HUDEP-2 (cell line): ENCODE measurements at regions not wholly inside any gene's neighbourhood (a gene's known extent, or its start where the extent isn't known, plus 50 kb on each side); places are given as distances from the start of the nearest gene placed in this dataset.

Experiments
- DNase-seq, 76 experiments: peaks; one replicate each; lab custom pipeline; 2025; ENCODE audit not compliant: unreplicated experiment in 76 of 76; lab: John Stamatoyannopoulos, UW

GRCh38 chr18:76554547-76555222 lies 59.6 kb upstream of the ZNF516 start:
- DNase-seq = no peak

- DNase-seq = no peak
Observed at GRCh38 chr18:76553715-76554546, 58.9 kb upstream of the ZNF516 start.

- no peak for DNase-seq
Observed at GRCh38 chr18:76548541-76548940, 53.5 kb upstream of the ZNF516 start.

DNA sequence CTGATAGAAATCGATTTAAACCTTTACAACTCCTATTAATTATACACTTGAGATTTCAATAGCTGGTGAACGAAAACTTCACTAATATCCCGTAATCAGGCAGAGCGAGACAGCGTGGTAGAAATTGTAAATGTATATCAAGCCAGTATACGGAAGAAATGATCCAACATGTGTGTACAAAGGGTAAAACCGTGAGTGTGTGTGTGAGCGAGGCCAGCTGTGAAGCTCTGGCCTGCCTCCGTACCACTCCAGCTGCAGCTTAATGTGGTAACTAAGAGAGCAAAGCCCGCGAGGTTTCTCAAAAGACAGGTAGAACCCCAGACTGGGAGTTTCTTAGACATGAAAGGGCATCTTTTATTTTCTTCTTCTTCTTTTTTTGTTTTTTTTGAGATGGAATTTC lies 52.3 kb upstream of the ZNF516 start:
- DNase-seq = no peak

DNA sequence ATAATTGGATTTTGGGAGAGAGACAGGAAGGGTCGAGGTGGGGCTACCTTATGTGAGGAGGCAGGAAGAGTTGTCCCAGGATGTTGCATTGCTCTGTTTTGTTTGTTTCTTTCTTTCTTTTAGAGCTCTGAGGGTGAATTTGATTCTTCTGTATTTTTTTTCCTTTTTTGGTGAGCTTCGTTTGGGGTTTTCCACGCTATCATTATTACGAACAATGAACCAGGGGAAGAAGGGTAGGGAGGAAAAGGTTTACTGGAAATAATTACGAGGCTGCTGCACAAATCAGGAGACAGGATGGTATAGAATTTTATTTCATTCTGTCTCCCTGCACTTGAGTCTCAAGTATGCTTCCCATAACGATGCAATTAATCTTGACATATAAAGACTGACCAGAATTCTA lies 51.4 kb upstream of the ZNF516 start:
- no peak for DNase-seq

GRCh38 chr18:76546088-76546435 lies 51.0 kb upstream of the ZNF516 start:
- DNase-seq = no peak

- DNase-seq = no peak
Observed at GRCh38 chr18:76545433-76546087, 50.5 kb upstream of the ZNF516 start.

GRCh38 chr18:76544511-76545345 lies 49.7 kb upstream of the ZNF516 start:
- no peak for DNase-seq
